HG02678 (cell line): ENCODE measurements at regions not wholly inside any gene's neighbourhood (a gene's known extent, or its start where the extent isn't known, plus 50 kb on each side); places are given as distances from the start of the nearest gene placed in this dataset.
"Not testable (repeated sequence)": the region's sequence is repeated elsewhere in the genome, so short reads cannot be mapped to it uniquely, and the experiment has no call there.

ENCODE experiments used
- ATAC-seq: cut with Tn5 transposase; IDR thresholded peaks from one replicate; pipeline ENCODE4 v1.9.1; 2021; ENCODE audit warnings: mild to moderate bottlenecking, moderate library complexity; ENCODE audit not compliant: unreplicated experiment

GRCh38 chr15:59791755-59792154 is 102.6 kb upstream of the BNIP2 start:
- ATAC-seq, result no peak

GRCh38 chr15:59791079-59791478 is 102.0 kb upstream of the BNIP2 start:
- ATAC-seq, result no peak

GRCh38 chr15:59786466-59786865 is 97.3 kb upstream of the BNIP2 start:
- ATAC-seq, result not testable (repeated sequence)

GRCh38 chr15:59785981-59786380 is 96.9 kb upstream of the BNIP2 start:
- not testable (repeated sequence) for ATAC-seq

- not testable (repeated sequence) for ATAC-seq
Measured at GRCh38 chr15:59783774-59784520, 94.8 kb upstream of the BNIP2 start.

GRCh38 chr15:59779110-59779509 is 90.0 kb upstream of the BNIP2 start:
- ATAC-seq, result no peak

GRCh38 chr15:59764775-59765174 is 75.7 kb upstream of the BNIP2 start:
- ATAC-seq, result no peak

- ATAC-seq, result no peak
Measured at GRCh38 chr15:59762558-59762957, 73.4 kb upstream of the BNIP2 start.

- ATAC-seq, result not testable (repeated sequence)
Measured at GRCh38 chr15:59760256-59760655, 71.1 kb upstream of the BNIP2 start.

GRCh38 chr15:59751552-59752413 is 62.7 kb upstream of the BNIP2 start:
- no peak for ATAC-seq

GRCh38 chr15:59746777-59747176 is 57.7 kb upstream of the BNIP2 start:
- no peak for ATAC-seq

GRCh38 chr15:59741274-59741906 is 52.3 kb upstream of the BNIP2 start:
- ATAC-seq, result no peak

- no peak for ATAC-seq
Measured at GRCh38 chr15:59739557-59740186, 50.6 kb upstream of the BNIP2 start.
